SKM-1 treated with dmso at 0.1 percent for 144 hours (cell line): ENCODE measurements at regions not wholly inside any gene's neighbourhood (a gene's known extent, or its start where the extent isn't known, plus 50 kb on each side); places are given as distances from the start of the nearest gene placed in this dataset.
"Not testable (repeated sequence)": the region's sequence is repeated elsewhere in the genome, so short reads cannot be mapped to it uniquely, and the experiment has no call there.

Experiments
- DNase-seq: peaks from one replicate; lab custom pipeline; 2025; ENCODE audit not compliant: unreplicated experiment; lab: John Stamatoyannopoulos, UW

- DNase-seq, result no peak
Observed at GRCh38 chr19:31525610-31526147, 176.4 kb upstream of the TSHZ3 start.

- DNase-seq, result no peak
Observed at GRCh38 chr19:31527443-31527842, 178.2 kb upstream of the TSHZ3 start.

GRCh38 chr19:31528261-31528660, 179.0 kb upstream of the TSHZ3 start:
- DNase-seq, result no peak

GRCh38 chr19:31529121-31529520, 179.9 kb upstream of the TSHZ3 start:
- no peak for DNase-seq

GRCh38 chr19:31530781-31531180, 181.5 kb upstream of the TSHZ3 start:
- no peak for DNase-seq

GRCh38 chr19:31531326-31531725, 182.1 kb upstream of the TSHZ3 start:
- no peak for DNase-seq

- no peak for DNase-seq
Observed at GRCh38 chr19:31532034-31532433, 182.8 kb upstream of the TSHZ3 start.

- DNase-seq, result no peak
Observed at GRCh38 chr19:31533114-31533513, 183.9 kb upstream of the TSHZ3 start.

GRCh38 chr19:31534231-31534630, 185.0 kb upstream of the TSHZ3 start:
- no peak for DNase-seq

- DNase-seq, result no peak
Observed at GRCh38 chr19:31534786-31535657, 185.8 kb upstream of the TSHZ3 start.

- no peak for DNase-seq
Observed at GRCh38 chr19:31535691-31536460, 186.6 kb upstream of the TSHZ3 start.

GRCh38 chr19:31537136-31537535, 187.9 kb upstream of the TSHZ3 start:
- DNase-seq, result no peak

GRCh38 chr19:31537902-31538301, 188.7 kb upstream of the TSHZ3 start:
- DNase-seq, result not testable (repeated sequence)

GRCh38 chr19:31538879-31539278, 189.6 kb upstream of the TSHZ3 start:
- DNase-seq, result no peak

- no peak for DNase-seq
Observed at GRCh38 chr19:31539386-31539785, 190.2 kb upstream of the TSHZ3 start.

GRCh38 chr19:31541396-31541795, 192.2 kb upstream of the TSHZ3 start:
- DNase-seq, result no peak

- DNase-seq, result no peak
Observed at GRCh38 chr19:31543456-31543855, 194.2 kb upstream of the TSHZ3 start.

- DNase-seq, result no peak
Observed at GRCh38 chr19:31545777-31546176, 196.5 kb upstream of the TSHZ3 start.

GRCh38 chr19:31546205-31546960, 197.1 kb upstream of the TSHZ3 start:
- no peak for DNase-seq

GRCh38 chr19:31548941-31549340, 199.7 kb upstream of the TSHZ3 start:
- no peak for DNase-seq
